Panc1 (cell line): ENCODE measurements at regions not wholly inside any gene's neighbourhood (a gene's known extent, or its start where the extent isn't known, plus 50 kb on each side); places are given as distances from the start of the nearest gene placed in this dataset.

Experiments used
- POLR2AphosphoS5 ChIP-seq: IDR thresholded peaks from 2 replicates; pipeline ENCODE4 v1.6.1; 2012; ENCODE audit warnings: mild to moderate bottlenecking, low read depth, low read length, moderate library complexity
- SIN3A ChIP-seq: IDR thresholded peaks from 2 replicates; pipeline ENCODE4 v1.6.1; 2012; ENCODE audit warnings: low read depth, mild to moderate bottlenecking, low read length, moderate library complexity, borderline replicate concordance; ENCODE audit not compliant: insufficient read depth
- TCF7L2 ChIP-seq: IDR thresholded peaks from 2 replicates; pipeline ENCODE4 v1.6.1; 2011; ENCODE audit warnings: mild to moderate bottlenecking, low read depth, low read length, inconsistent platforms
- TF ChIP-seq, protein P1 (sequence below): fragments of 450-650 bp; IDR thresholded peaks from 2 replicates; pipeline ENCODE4 v1.5.1; 2017; ENCODE audit warnings: mild to moderate bottlenecking
- TF ChIP-seq, protein P2 (sequence below), 2 experiments: IDR thresholded peaks; 2 replicates each; pipeline ENCODE4 v1.6.1; 2011 to 2012; ENCODE audit warnings: low read depth in 2 of 2, control low read depth in 1 of 2, low read length in 1 of 2, mild to moderate bottlenecking in 1 of 2, moderate library complexity in 1 of 2; ENCODE audit not compliant: insufficient read depth in 1 of 2

DNA sequence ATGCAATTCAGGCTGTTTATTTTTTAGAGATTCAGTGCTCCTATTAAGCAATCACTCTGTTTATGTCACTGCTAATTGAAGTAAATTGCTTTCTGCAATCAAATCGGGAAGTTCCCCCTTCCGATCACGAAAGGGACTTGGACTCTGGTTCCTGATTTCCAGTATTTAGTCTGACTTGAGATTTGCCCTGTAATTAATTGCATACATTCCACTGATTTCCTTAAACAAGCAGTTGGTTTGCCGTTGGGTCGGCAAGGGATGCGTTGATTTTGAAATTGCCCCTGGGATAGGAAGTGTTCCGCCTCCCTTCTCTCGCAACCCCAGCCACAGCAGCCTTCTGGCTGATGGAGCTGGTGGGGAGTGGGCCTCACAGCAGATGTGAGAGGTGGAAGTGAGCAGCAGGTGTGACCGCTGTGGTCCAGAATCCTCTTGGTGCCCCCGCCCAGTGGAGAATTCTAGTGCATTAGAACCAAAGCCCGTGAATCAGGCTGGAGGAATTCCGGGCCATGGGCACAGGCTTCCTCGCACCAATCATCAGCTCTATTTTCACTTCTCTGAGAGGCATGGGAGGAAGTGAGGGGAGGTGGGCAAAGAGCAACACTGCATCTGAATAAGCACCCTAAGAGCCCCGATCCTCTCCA, 102.5 kb downstream of the SPRY4 start:
- TF ChIP-seq SIN3A (no peak), TCF7L2 (no peak), POLR2AphosphoS5 (no peak)
- TF ChIP-seq, protein P1, sequence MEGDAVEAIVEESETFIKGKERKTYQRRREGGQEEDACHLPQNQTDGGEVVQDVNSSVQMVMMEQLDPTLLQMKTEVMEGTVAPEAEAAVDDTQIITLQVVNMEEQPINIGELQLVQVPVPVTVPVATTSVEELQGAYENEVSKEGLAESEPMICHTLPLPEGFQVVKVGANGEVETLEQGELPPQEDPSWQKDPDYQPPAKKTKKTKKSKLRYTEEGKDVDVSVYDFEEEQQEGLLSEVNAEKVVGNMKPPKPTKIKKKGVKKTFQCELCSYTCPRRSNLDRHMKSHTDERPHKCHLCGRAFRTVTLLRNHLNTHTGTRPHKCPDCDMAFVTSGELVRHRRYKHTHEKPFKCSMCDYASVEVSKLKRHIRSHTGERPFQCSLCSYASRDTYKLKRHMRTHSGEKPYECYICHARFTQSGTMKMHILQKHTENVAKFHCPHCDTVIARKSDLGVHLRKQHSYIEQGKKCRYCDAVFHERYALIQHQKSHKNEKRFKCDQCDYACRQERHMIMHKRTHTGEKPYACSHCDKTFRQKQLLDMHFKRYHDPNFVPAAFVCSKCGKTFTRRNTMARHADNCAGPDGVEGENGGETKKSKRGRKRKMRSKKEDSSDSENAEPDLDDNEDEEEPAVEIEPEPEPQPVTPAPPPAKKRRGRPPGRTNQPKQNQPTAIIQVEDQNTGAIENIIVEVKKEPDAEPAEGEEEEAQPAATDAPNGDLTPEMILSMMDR: no peak
- TF ChIP-seq, protein P2, sequence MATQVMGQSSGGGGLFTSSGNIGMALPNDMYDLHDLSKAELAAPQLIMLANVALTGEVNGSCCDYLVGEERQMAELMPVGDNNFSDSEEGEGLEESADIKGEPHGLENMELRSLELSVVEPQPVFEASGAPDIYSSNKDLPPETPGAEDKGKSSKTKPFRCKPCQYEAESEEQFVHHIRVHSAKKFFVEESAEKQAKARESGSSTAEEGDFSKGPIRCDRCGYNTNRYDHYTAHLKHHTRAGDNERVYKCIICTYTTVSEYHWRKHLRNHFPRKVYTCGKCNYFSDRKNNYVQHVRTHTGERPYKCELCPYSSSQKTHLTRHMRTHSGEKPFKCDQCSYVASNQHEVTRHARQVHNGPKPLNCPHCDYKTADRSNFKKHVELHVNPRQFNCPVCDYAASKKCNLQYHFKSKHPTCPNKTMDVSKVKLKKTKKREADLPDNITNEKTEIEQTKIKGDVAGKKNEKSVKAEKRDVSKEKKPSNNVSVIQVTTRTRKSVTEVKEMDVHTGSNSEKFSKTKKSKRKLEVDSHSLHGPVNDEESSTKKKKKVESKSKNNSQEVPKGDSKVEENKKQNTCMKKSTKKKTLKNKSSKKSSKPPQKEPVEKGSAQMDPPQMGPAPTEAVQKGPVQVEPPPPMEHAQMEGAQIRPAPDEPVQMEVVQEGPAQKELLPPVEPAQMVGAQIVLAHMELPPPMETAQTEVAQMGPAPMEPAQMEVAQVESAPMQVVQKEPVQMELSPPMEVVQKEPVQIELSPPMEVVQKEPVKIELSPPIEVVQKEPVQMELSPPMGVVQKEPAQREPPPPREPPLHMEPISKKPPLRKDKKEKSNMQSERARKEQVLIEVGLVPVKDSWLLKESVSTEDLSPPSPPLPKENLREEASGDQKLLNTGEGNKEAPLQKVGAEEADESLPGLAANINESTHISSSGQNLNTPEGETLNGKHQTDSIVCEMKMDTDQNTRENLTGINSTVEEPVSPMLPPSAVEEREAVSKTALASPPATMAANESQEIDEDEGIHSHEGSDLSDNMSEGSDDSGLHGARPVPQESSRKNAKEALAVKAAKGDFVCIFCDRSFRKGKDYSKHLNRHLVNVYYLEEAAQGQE (IDR thresholded peaks at IDR 0.05; ENCODE audit: insufficient read depth in 1 of 2, low read depth in 2 of 2, low read length in 1 of 2): no peak
